Hepatocyte (in vitro differentiated cells): ENCODE measurements at regions not wholly inside any gene's neighbourhood (a gene's known extent, or its start where the extent isn't known, plus 50 kb on each side); places are given as distances from the start of the nearest gene placed in this dataset.

Experiments used
- EZH2 ChIP-seq: fragments of 200-600 bp; sonication (generic); IDR thresholded peaks from 2 replicates; pipeline ENCODE4 v1.6.1; 2016; ENCODE audit warnings: antibody characterized with exemption, mild to moderate bottlenecking, borderline replicate concordance
- EZH2phosphoT487 ChIP-seq: fragments of 200-600 bp; sonication (generic); IDR thresholded peaks from one replicate; pipeline ENCODE4 v1.6.1; 2018; ENCODE audit warnings: antibody characterized with exemption, mild to moderate bottlenecking, low read depth, moderate library complexity; ENCODE audit not compliant: unreplicated experiment, severe bottlenecking
- TF ChIP-seq, protein P1 (sequence below): fragments of 200-600 bp; sonication (generic); IDR thresholded peaks from 2 replicates; pipeline ENCODE4 v1.5.1; 2016; ENCODE audit warnings: antibody characterized with exemption, mild to moderate bottlenecking; ENCODE audit not compliant: poor library complexity

DNA sequence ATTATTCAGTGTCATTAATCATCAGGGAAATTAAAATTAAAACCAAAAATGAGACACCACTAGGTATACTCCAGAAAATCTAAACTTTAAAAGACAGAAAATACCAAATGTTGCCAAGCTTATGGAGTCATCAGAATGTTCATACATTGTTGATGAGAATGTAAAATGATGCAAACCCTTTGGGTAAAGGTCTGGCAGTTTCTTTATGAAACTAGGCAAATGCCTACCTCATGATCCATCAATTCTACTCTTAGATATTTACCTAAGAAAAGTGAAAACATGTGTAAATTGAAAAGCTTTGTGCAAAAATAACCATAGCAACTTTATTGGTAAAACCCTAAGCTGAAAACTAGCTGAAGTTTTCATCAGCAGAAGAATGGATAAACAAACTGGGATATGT is 329.5 kb upstream of the MEOX2 start:
- TF ChIP-seq EZH2phosphoT487 (no peak), EZH2 (no peak)
- TF ChIP-seq, protein P1, sequence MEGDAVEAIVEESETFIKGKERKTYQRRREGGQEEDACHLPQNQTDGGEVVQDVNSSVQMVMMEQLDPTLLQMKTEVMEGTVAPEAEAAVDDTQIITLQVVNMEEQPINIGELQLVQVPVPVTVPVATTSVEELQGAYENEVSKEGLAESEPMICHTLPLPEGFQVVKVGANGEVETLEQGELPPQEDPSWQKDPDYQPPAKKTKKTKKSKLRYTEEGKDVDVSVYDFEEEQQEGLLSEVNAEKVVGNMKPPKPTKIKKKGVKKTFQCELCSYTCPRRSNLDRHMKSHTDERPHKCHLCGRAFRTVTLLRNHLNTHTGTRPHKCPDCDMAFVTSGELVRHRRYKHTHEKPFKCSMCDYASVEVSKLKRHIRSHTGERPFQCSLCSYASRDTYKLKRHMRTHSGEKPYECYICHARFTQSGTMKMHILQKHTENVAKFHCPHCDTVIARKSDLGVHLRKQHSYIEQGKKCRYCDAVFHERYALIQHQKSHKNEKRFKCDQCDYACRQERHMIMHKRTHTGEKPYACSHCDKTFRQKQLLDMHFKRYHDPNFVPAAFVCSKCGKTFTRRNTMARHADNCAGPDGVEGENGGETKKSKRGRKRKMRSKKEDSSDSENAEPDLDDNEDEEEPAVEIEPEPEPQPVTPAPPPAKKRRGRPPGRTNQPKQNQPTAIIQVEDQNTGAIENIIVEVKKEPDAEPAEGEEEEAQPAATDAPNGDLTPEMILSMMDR = no peak
